PC-3 (cell line): ENCODE measurements at regions not wholly inside any gene's neighbourhood (a gene's known extent, or its start where the extent isn't known, plus 50 kb on each side); places are given as distances from the start of the nearest gene placed in this dataset.

ENCODE experiments used
- CTCF ChIP-seq: fragments of 300-600 bp; sonication (generic); conservative IDR thresholded peaks from 2 replicates; pipeline ENCODE4 v1.5.1; 2017; ENCODE audit warnings: antibody characterized with exemption, low read depth, mild to moderate bottlenecking, low read length
- EZH2phosphoT487 ChIP-seq: fragments of 300-600 bp; sonication (generic); IDR thresholded peaks from 2 replicates; pipeline ENCODE4 v1.6.1; 2018; ENCODE audit warnings: mild to moderate bottlenecking, antibody characterized with exemption, low read length, borderline replicate concordance

DNA sequence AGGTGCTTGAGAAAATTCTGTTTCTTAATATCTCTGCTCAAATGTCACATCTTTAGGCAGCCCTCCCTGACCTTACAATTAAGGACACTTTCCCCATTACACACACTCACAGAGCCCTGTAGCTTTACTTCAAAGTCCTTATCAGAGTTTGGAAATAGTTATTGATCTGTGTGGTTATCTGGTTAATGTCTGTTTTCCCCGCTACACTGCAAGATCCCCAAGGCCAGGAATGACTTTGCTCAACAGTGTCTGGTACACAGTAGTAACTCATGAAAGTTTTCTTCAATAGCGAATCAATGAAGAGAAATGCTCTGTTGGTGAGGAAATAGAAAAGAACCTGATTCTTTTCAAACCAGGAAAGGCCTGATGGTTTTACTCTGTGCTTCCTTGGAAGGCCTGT, 554.4 kb downstream of the REEP3 start:
- no peak for TF ChIP-seq CTCF
- no peak for TF ChIP-seq EZH2phosphoT487
